Hepatic stellate cell (primary cell): ENCODE measurements at regions not wholly inside any gene's neighbourhood (a gene's known extent, or its start where the extent isn't known, plus 50 kb on each side); places are given as distances from the start of the nearest gene placed in this dataset.
"Not testable (repeated sequence)": the region's sequence is repeated elsewhere in the genome, so short reads cannot be mapped to it uniquely, and the experiment has no call there.

ENCODE experiments used
- DNase-seq: peaks from one replicate; pipeline ENCODE4 v3.0.0; 2011; ENCODE audit warnings: low spot score

DNA sequence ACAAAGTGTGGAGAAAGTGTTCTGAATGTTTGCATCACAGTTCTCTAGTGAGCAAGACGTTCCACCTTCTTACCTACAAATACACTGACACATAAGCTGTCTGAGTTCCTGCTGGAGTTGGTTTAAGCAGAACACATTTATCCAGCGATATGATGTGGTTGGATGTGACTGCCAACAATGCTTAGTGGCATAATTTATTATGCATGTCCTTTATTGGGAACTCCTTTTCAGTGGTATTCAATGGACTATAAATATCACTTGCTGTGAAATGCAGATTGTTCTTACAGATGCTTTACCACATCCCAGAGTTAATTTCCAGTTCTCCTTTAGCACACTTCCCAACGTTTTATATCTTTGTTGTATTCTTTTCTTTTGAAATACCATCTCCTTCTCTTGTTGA, 222.2 kb downstream of the LURAP1L start:
- no peak for DNase-seq

DNA sequence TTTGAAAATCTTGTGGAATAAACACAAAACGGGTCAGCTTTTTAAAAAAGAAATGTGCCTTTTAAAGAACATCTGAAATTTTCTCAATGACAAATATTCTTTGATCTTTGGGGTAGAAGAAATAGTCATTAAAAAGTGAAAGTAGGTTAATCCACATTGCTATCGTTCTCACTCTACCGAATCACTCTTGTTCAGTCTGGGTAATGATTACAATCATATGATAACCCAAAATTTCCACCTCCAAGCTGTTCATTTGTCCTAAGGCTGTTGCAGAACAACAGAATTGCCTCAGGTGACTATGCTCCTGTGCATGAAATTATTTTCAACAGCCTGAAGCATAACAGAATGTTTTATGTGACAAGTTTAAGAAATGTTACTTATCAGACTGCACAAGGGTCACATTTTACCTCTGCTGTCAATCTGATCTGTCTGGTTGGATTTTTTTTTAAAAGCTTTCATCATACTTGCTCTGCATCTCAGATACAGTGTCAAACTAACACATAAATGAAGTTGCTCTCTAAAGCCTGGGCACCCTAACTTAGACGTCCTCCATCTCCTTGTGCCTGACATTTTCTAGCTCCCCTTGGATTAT, 227.3 kb downstream of the LURAP1L start:
- DNase-seq, result no peak

DNA sequence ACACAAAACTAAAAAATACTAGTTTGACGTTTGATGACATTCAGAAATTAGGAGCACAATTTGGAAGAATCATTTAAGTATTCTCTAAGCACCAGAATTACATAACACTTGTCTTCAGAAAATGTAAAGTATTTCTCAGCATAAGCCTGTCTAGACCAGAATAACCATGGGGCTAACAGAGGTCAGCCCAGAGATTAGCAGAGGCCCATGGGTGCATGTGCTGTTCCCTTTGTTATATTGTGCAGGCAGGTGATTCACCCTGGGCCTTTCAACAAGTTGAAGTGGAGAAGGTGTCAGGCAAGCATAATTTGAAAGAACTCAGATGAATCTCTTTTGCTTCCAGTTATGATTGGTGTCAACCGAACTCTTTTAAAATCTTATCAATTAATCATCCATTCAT, 227.9 kb downstream of the LURAP1L start:
- DNase-seq, result no peak

DNA sequence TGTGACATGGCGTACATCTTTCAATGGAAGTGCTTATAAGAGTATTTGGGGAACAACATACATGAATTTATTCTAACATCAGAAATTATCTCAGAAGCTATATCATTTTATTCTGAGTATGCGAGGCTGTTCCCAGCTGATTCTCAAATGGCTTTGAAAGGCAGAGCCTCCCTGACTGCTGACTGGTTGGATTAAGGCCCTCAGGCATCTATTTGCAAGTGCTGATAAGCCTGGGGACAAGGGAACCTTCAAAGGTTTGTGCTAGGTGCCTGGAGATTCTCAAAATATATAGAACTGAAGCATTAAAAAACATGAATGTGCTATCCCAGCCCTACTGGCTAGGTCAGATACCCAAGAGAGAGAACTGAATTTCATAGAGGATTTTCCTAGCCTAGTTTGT, 235.1 kb downstream of the LURAP1L start:
- DNase-seq, result no peak

DNA sequence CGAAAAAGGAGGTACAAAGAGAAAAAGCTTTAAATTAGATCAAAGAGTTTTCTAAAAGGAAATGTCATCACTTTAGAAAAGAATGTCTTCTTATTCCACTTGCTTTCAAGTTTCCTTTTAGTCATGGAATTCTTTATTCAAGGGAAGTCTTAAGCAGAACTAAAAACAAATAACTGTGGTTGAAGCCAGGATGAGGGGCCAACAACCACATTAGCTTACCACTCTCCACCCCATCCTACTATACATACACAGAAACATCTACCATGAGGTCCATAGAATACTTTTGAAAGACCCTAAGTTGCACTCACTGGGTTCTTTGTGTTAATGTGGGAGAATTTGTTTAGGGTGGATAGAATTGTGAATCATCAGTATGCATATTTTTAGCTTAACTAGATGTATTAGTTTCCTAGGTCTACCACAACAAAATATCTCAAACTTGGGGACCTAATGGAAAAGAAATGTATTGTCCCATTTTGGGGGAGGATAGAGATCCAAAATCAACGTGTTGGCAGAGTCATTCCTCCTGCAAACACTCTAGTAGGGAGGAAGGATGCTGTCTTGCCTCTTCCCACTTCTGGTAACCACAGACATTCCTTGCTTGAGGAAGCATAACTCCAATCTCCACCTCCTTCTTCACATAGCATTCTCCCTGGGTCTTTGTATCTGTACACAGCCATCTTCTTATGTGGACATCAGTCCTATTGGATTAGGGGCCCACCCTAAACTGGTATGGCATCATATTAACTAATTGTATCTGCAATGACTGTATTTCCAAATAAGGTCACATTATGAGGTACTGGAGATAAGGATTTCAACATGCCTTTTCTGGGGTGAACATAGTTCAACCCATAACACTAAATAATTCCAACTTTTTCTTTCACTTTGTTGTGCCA, 239.4 kb downstream of the LURAP1L start:
- DNase-seq, result no peak

DNA sequence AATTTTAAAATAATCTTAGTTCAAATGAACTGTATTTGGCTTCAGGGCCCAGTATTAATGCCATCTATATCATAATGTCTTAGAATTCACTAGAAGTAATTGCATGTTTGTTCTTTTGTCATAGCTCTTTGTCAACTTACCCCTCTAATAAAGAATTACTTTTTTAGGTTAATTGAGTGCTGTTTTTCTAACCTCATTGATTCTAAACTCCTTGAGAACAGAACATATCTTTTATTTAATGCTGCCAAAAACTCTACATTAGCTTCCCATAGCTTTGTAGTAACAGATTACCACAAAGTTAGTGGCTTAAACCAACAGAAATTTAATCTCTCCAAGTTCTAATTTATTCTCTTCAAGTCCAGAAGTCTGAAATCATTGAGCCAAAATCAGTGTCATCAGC, 242.4 kb downstream of the LURAP1L start:
- DNase-seq, result no peak

DNA sequence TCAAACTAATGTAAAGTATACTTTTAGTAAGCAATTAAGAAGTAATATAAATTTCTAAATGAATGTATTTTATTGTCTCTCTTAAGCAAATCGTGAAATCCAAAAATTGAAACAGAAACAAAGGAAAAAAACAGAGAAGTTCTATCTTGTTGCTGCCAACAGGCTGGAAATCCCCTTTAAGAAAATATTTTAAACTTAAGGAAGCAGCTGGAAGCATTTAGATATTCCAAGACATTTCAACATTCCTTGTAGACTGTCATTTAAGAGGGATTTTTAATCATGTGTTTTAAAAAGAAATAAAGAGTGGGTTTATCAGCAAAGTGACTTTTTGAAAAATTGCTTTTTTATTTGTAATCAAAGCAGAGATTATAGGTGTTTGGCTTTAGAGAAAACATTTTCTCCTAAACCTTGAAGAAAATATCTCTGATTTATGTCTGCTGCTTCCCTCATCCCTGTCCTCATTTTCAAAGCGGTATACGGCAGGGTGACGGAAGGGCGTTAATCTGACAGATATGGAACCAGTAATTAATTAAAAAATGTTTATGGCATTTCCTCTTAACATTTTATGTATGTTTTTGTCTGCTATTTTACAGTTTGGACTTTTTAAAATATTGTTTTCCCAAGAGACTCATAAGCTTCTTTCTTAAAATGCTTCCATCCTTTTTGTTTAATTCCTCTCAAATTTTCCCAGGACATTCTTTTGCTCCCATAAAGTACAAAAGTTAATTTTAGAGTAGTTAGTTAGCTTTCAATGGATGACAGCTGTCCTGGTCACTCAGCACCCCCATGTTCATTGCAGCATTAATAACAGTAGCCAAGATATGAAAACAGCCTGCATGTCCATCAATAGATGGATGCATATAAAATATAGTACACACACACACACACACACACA, 245.6 kb downstream of the LURAP1L start:
- no peak for DNase-seq

DNA sequence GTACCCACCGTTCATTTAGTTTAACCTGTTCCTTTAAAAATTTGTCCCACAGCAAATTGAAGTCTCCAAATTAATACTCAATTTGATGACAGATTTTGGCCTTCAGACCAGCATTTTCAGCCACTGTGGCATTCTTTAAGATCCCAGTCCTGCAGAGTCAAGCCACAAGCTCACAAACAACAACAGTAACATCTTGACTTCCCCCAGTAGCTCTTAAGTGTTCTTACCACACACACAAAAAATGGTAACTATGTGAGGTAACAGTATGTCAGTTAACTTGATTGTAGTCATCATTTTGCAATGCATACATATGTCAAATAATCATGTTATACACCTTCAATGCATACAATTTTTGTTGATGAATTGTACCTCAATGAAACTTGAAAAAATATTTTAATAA, 247.9 kb downstream of the LURAP1L start:
- DNase-seq, result no peak

DNA sequence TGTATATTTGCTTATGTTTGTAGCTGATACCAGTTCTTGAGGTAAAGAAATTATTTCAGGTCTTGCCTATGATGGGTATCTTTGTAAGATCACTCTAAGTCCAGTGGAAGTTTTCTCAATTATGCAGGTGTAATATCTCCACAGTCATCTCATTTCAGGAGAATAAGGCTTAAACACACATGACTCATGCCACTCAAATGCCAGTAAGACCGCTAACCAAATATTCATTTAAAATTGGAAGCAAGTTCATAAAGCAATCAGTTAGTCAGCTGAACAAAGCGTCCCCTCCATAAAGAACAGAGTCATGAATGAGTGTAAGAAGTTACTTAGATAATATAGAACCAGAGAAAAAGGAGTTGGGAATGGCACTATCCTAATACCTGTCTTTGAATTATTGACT, 248.7 kb downstream of the LURAP1L start:
- DNase-seq, result no peak

DNA sequence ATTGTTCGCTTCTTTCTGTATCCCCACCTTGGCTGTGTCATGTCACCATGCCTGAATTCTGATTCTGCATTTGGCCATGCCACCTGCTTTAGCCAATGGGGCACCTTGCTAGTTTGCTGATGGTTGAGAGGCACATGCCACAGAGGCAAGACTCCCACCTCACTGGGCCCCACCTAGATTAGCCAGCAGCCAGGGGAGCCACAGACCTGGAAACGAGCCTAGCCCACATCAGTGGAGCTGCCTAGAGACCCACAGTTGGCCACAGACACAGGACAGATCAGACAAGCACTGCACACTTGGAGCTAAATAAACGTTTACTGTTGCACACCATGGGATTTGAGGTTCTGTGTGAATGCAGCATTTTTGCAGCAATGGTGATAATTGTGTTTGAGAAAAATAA, 252.1 kb downstream of the LURAP1L start:
- DNase-seq, result no peak

DNA sequence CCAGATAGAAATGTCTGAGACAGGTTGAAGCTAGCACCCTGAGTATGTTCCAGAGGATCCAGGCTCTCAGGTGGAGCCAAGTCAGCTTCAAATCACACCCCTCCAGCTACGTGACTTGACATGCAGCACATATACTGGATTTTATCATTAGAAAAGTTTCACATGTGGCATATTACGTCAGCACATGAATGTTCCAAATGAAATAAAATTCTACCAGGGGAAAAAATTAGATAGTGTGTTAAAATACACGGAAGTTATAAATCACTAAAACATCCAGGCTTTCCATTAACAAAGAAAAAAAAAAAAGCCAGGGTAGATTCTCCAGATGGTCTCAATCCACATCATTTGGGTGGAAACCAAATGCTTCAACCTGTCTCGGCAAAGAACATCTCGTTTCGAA, 251.6 kb downstream of the MPDZ start:
- no peak for DNase-seq

DNA sequence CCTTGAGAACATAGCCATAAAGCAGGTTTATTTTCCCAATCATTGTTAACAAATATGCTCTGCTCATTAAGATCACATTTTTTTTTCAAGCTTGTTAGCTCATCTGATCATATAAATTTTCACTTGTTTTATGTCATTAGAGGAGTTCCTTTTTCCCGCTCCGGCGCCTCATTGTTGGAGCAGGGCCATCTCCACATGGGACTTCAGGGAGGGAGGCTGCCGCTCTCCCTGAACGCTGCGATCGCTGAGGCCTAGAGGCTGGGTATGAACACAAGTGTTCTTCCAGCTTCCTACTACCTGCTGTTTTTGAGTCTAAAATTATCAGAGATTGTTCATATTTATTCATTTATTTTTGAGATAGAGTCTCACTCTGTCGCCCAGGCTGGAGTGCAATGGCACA, 246.9 kb downstream of the MPDZ start:
- no peak for DNase-seq

DNA sequence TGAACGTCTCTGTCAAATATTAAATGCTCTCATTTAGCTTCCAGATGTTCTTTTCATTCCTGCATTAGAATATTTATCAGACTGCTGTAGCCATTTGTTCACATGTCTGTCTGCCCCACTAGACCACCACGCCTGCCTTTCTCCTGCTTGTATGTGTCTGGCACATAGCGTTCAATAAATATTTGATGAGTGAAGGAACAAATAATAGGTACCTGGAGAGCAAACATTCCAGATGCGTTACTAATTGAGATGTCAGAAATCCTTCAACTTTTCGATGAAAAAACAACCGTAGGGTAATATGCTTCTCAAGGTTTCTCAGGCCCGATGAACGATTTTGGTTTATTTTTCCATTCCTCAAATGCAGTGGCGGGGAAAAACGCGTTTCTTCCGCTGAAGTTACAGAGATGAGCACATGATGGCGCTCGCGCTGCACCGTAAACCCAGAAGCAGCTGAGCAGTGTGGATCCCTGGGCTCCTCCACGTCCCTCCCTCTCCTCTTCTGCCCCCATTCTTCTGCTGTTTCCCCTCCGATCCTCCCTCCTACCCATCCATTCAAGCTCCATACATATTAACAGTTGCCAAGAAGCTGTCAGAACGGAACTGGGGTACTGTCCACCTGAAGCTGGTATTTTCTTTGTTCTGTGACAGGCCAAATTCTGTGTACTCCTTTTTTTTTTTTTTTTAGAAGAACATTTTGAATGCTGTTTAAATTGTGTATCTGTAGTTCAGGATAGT, 245.4 kb downstream of the MPDZ start:
- DNase-seq, result peak; percentile 74

DNA sequence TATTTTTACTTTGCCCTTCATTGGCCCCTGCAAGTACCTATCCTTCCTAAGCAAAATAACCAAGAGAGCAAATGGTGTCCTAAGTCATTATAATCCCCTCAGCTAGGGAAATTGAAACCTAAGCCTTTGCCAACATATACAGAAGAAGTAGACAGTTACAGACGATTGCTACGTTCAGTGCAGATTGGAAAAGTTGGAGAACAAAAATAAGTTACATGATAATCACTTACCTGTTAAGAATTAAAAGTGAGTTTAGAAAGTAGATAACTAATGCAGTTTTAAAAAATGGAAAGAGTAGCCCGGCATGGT, 244.8 kb downstream of the MPDZ start:
- no peak for DNase-seq

DNA sequence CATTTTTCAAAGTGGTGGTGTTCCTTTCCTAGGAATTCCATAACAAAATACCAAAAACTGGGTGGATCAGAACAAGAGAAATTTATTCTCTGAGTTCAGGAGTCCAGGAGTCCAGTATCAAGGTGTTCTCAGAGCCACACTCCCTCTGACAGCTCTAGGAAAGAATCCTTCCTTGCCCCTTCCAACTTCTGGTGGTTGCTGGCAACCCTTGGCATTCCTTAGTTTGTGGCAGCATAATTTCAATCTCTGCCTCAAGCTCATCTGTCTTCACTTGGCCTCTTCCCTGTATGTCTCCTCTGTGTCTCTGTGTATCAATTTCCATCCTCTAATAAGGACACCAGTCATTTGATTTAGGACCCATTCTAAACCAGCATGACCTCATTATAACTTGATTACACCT, 243.7 kb downstream of the MPDZ start:
- no peak for DNase-seq

DNA sequence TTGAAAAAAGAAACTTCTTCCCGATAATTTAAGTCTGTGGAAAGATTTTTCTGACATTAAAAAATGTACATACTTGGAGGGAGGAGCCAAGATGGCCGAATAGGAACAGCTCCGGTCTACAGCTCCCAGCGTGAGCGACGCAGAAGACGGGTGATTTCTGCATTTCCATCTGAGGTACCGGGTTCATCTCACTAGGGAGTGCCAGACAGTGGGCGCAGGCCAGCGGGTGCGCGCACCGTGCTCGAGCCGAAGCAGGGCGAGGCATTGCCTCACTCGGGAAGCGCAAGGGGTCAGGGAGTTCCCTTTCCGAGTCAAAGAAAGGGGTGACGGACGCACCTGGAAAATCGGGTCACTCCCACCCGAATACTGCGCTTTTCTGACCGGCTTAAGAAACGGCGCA, 241.7 kb downstream of the MPDZ start:
- DNase-seq, result not testable (repeated sequence)

DNA sequence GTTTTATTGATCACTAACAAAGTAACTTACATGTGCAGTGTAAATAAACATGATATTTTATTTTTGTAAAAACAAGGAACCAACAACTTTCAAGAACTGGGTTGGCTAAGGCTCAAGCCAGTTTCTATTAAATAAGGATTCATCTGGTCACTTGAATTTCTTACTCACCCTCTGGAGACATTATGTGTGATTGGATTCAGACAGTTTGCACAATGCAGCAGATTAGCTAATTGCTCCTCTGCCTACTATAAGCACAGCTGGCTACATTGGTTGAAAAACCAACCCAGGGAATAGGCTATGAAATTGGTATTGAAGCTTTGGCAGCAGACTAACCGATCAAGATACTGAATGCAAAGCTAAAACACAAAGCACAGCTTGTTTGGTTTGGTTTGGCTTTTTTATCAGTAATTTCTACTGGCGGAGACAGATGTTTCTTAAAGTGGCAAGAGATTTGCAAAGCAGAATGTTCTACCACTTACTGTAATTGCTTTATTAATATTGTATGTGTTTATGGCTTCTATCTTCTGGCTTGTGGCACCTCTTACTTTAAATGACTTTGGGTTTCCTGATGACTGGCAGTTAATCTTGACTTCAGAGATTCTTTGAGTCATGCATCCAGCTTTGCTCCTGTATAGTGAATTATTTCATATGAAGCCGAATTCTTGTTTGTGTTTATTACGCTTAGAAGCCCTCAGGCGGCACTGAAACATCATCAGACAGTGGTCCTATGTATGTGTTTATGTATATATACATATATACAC, 231.5 kb downstream of the MPDZ start:
- DNase-seq, result no peak

DNA sequence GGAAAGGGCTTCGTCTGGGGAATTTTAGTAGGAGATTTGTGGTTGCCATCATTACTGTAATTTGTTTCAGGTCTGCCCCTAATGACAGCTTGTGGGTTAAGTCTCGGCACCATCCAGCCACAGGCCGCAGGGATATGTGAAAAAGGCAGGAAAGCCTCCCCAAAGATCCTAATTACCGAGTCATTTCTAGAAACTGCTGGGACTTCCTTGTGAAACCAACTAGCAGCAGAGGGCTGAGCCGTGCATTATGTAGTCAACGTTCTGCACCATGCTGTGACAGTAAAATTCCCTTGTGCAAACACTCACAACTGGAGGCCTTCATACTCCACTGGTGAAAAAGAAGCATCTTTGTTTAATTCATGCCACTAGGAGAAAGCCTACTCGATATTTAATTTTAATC, 230.3 kb downstream of the MPDZ start:
- no peak for DNase-seq

DNA sequence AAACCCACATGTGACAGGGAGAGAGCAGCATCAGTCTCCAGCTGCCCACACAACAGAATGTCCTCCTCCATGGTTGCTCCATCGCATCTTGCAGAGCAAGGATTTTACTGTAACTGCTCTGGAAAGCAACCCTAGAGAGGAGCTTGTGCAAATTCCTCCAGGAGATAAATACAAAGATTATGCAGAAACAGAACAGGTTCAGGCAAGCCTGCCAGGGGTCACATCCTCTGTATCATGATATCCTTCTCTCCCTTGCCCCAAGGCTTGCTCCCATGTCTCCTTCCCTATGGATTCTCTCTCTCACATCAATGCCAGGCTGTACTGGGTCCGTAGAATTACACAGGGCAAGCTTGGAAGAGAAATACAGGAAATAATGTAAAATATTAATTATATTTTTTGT, 226.0 kb downstream of the MPDZ start:
- DNase-seq, result no peak

DNA sequence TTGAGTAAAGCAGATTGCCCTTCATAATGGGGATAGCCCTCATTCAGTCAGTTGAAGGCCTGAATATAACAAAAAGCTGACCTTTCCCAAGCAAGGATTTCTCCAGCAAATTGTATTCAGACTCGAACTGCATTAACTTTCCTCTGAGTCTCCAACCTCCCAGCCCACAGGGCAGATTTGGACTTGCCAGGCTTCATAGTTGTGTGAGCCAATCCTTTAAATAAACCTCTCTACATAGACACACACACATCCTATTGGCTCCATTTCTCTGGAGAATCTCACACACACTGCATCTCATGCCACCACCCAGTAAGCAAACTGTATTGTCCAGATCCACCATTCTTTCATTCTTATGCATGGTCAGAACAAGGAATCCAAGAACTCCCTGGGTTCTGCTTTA, 225.1 kb downstream of the MPDZ start:
- no peak for DNase-seq
